Astrocyte (in vitro differentiated cells and primary cell): ENCODE measurements at regions not wholly inside any gene's neighbourhood (a gene's known extent, or its start where the extent isn't known, plus 50 kb on each side); places are given as distances from the start of the nearest gene placed in this dataset.

Experiments
- DNase-seq: peaks from one replicate; pipeline ENCODE4 v3.0.0-alpha.2; 2010; ENCODE audit warnings: low read depth
- FAIRE-seq: peaks from 2 replicates; lab custom pipeline; 2011; peaks lifted over from hg19 to GRCh38; lab: Jason Lieb, UNC
- H2AFZ ChIP-seq: 2 replicates; pipeline ENCODE4 v1.6.0; 2012; ENCODE audit warnings: low read depth, low read length, inconsistent platforms
- H3K27ac ChIP-seq: 2 replicates; pipeline ENCODE4 v1.5.1; 2011; ENCODE audit warnings: low read depth, low read length, inconsistent platforms
- H3K27me3 ChIP-seq: 2 replicates; pipeline ENCODE4 v1.6.0; 2011; ENCODE audit warnings: low read length, inconsistent platforms; ENCODE audit not compliant: insufficient read depth
- H3K36me3 ChIP-seq: 2 replicates; pipeline ENCODE4 v1.5.1; 2011; ENCODE audit warnings: low read length, inconsistent platforms; ENCODE audit not compliant: insufficient read depth
- H3K4me1 ChIP-seq: 2 replicates; pipeline ENCODE4 v1.5.1; 2011; ENCODE audit warnings: low read length, inconsistent platforms; ENCODE audit not compliant: insufficient read depth
- H3K4me2 ChIP-seq: 2 replicates; pipeline ENCODE4 v1.6.0; 2012; ENCODE audit warnings: low read length, inconsistent platforms
- H3K4me3 ChIP-seq: 2 replicates; pipeline ENCODE4 v1.5.1; 2011; ENCODE audit warnings: low read depth, mild to moderate bottlenecking, low read length, inconsistent platforms; ENCODE audit not compliant: insufficient read depth
- H3K79me2 ChIP-seq: 2 replicates; pipeline ENCODE4 v1.6.0; 2012; ENCODE audit warnings: mild to moderate bottlenecking, low read length, inconsistent platforms; ENCODE audit not compliant: insufficient read depth
- H3K9ac ChIP-seq: 2 replicates; pipeline ENCODE4 v1.6.0; 2012; ENCODE audit warnings: mild to moderate bottlenecking, low read length, inconsistent platforms
- H3K9me3 ChIP-seq: 2 replicates; pipeline ENCODE4 v1.5.1; 2012; ENCODE audit warnings: low read depth, mild to moderate bottlenecking, low read length, inconsistent platforms; ENCODE audit not compliant: insufficient read depth
- H4K20me1 ChIP-seq: 2 replicates; pipeline ENCODE4 v1.6.0; 2012; ENCODE audit warnings: low read length, inconsistent platforms; ENCODE audit not compliant: insufficient read depth
- H3K27ac Mint-ChIP-seq: one replicate; pipeline ENCODE4 v1.8.0; 2021; ENCODE audit warnings: mild to moderate bottlenecking, mixed read lengths; ENCODE audit not compliant: unreplicated experiment
- H3K27me3 Mint-ChIP-seq: one replicate; pipeline ENCODE4 v1.8.0; 2021; ENCODE audit warnings: low read depth, mixed read lengths; ENCODE audit not compliant: unreplicated experiment
- H3K36me3 Mint-ChIP-seq: one replicate; pipeline ENCODE4 v1.8.0; 2021; ENCODE audit warnings: low read depth, mixed read lengths; ENCODE audit not compliant: unreplicated experiment
- H3K4me1 Mint-ChIP-seq: one replicate; pipeline ENCODE4 v1.8.0; 2021; ENCODE audit warnings: low read depth, mixed read lengths; ENCODE audit not compliant: unreplicated experiment
- H3K4me3 Mint-ChIP-seq: one replicate; pipeline ENCODE4 v1.8.0; 2021; ENCODE audit warnings: mild to moderate bottlenecking, moderate library complexity, mixed read lengths; ENCODE audit not compliant: unreplicated experiment
- H3K9me3 Mint-ChIP-seq: one replicate; pipeline ENCODE4 v1.8.0; 2021; ENCODE audit warnings: mild to moderate bottlenecking, mixed read lengths; ENCODE audit not compliant: unreplicated experiment
- EZH2 ChIP-seq: IDR thresholded peaks from 2 replicates; pipeline ENCODE4 v1.6.1; 2012; ENCODE audit warnings: mild to moderate bottlenecking, low read length, inconsistent platforms; ENCODE audit not compliant: insufficient read depth
- TF ChIP-seq, protein P1 (sequence below): IDR thresholded peaks from 2 replicates; pipeline ENCODE4 v1.5.1; 2011; ENCODE audit warnings: low read depth, mild to moderate bottlenecking, inconsistent platforms, low read length, moderate library complexity; ENCODE audit not compliant: insufficient read depth

GRCh38 chr2:134140251-134140661, 113.6 kb upstream of the MGAT5 start:
- Histone ChIP-seq H3K36me3 (no peaks in the 10 kb centered on the region), H3K9ac (no peak overlapping the region), H2AFZ (no peak overlapping the region), H4K20me1 (no peaks in the 10 kb centered on the region), H3K27me3 (no peaks in the 10 kb centered on the region), H3K79me2 (peaks cover 34% of the 10 kb centered on the region), H3K4me3 (no peak overlapping the region), H3K9me3 (no peaks in the 10 kb centered on the region), H3K4me1 (peaks cover 32% of the 10 kb centered on the region), H3K4me2 (no peak overlapping the region), H3K27ac (no peak overlapping the region)
- H3K4me1 Mint-ChIP-seq = peaks cover 61% of the 10 kb centered on the region
- FAIRE-seq (no peak), DNase-seq (no peak)
- H3K36me3 Mint-ChIP-seq = peaks cover 3% of the 10 kb centered on the region
- no peak for TF ChIP-seq EZH2
- TF ChIP-seq, protein P1, sequence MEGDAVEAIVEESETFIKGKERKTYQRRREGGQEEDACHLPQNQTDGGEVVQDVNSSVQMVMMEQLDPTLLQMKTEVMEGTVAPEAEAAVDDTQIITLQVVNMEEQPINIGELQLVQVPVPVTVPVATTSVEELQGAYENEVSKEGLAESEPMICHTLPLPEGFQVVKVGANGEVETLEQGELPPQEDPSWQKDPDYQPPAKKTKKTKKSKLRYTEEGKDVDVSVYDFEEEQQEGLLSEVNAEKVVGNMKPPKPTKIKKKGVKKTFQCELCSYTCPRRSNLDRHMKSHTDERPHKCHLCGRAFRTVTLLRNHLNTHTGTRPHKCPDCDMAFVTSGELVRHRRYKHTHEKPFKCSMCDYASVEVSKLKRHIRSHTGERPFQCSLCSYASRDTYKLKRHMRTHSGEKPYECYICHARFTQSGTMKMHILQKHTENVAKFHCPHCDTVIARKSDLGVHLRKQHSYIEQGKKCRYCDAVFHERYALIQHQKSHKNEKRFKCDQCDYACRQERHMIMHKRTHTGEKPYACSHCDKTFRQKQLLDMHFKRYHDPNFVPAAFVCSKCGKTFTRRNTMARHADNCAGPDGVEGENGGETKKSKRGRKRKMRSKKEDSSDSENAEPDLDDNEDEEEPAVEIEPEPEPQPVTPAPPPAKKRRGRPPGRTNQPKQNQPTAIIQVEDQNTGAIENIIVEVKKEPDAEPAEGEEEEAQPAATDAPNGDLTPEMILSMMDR = no peak
- no peak overlapping the region for H3K27ac Mint-ChIP-seq
- no peak overlapping the region for H3K4me3 Mint-ChIP-seq
- no peaks in the 10 kb centered on the region for H3K27me3 Mint-ChIP-seq
- H3K9me3 Mint-ChIP-seq = no peaks in the 10 kb centered on the region

DNA sequence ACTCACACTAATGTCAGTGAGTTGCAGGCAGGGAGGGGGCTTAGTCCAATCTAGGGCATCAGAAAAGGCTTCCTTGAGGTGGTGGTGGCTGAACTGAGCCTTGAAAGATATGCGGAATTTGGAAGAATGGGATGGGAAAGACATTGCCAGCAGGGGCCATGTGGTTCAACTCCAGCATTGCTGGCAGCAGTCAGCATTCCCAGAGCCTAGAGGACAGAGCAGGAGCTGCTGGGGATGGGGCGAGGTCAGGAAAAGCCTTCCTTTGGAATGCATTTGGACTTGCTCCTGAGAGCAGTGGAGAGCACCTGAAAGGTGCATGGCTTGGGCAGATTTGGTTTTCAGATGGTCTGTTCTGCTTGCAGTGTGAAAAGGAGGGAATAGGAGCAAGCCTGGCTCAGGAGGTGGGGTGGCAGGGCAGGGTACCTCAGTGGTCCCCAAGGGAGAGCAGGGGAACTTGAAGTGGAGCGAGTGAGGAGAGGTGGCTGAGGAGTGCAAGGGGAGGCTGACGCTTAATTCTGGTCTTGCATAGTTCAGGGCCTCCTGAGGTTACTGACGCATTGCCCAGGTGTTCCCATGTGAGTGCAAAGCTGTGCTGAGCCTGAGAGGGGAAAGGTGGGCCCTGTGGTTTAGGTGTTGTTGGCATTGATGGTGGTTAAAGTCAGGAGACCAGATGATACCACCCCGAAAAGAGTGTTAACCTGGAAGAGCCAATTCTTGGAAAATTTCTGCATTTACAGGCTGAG, 112.1 kb upstream of the MGAT5 start:
- Histone ChIP-seq H2AFZ (no peak overlapping the region), H3K4me2 (no peak overlapping the region), H3K27ac (no peak overlapping the region), H3K27me3 (no peaks in the 10 kb centered on the region), H4K20me1 (no peaks in the 10 kb centered on the region), H3K4me1 (peaks cover 29% of the 10 kb centered on the region), H3K36me3 (no peaks in the 10 kb centered on the region), H3K4me3 (no peak overlapping the region), H3K9ac (no peak overlapping the region), H3K79me2 (peaks cover 36% of the 10 kb centered on the region), H3K9me3 (no peaks in the 10 kb centered on the region)
- FAIRE-seq (no peak), DNase-seq (no peak)
- peaks cover 3% of the 10 kb centered on the region for H3K36me3 Mint-ChIP-seq
- no peaks in the 10 kb centered on the region for H3K9me3 Mint-ChIP-seq
- peak overlapping the region; percentile 70 for H3K4me3 Mint-ChIP-seq
- peak overlapping the region; percentile 75 for H3K27ac Mint-ChIP-seq
- no peak for TF ChIP-seq EZH2
- TF ChIP-seq, protein P1 = no peak
- no peaks in the 10 kb centered on the region for H3K27me3 Mint-ChIP-seq
- H3K4me1 Mint-ChIP-seq = peaks cover 71% of the 10 kb centered on the region

DNA sequence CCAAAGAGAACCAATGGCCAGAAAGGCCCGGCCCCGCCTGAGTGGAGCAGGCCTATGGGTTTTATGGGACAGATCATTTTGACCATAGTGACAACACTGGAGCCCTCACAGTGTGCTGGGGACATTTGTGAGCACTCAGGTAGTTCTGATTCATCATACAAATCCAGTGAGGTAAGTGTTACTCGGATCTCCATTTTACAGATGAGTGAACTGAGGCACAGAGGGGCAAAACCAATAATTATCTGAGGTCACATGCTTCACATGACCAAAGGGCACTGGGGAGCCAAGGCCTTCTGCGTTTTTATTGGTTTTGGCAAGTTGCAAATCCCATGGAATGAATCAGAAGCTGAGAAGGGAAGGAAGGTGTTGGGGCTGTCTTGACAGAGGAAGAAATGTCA, 111.5 kb upstream of the MGAT5 start:
- no peak overlapping the region for H3K4me3 Mint-ChIP-seq
- FAIRE-seq (no peak), DNase-seq (no peak)
- no peak overlapping the region for H3K27ac ChIP-seq
- H3K9me3 Mint-ChIP-seq = no peaks in the 10 kb centered on the region
- H3K4me2 ChIP-seq = peak overlapping the region; percentile 69
- peaks cover 36% of the 10 kb centered on the region for H3K79me2 ChIP-seq
- H2AFZ ChIP-seq = no peak overlapping the region
- no peaks in the 10 kb centered on the region for H3K27me3 Mint-ChIP-seq
- H3K27ac Mint-ChIP-seq = peak overlapping the region; percentile 60
- H3K27me3 ChIP-seq = no peaks in the 10 kb centered on the region
- no peaks in the 10 kb centered on the region for H4K20me1 ChIP-seq
- H3K4me1 Mint-ChIP-seq = peaks cover 71% of the 10 kb centered on the region
- H3K9me3 ChIP-seq = no peaks in the 10 kb centered on the region
- TF ChIP-seq, protein P1 = no peak
- no peak for TF ChIP-seq EZH2
- no peaks in the 10 kb centered on the region for H3K36me3 ChIP-seq
- no peak overlapping the region for H3K9ac ChIP-seq
- H3K4me3 ChIP-seq = no peak overlapping the region
- peaks cover 3% of the 10 kb centered on the region for H3K36me3 Mint-ChIP-seq
- H3K4me1 ChIP-seq = peaks cover 25% of the 10 kb centered on the region
